ENCODE measurements at regions not wholly inside any gene's neighbourhood (a gene's known extent, or its start where the extent isn't known, plus 50 kb on each side); places are given as distances from the start of the nearest gene placed in this dataset.

GRCh38 chr10:105956550-105956949 lies 1208.0 kb downstream of the SORCS1 start:
- no peak for DNase-seq (ENCODE audit: low spot score)
- no peak for TF ChIP-seq CTCF (IDR thresholded peaks at IDR 0.05; ENCODE audit: extremely low read depth, missing control alignments)

GRCh38 chr10:105953861-105954260 lies 1210.6 kb downstream of the SORCS1 start:
- no peak for DNase-seq (ENCODE audit: low spot score)
- no peak for TF ChIP-seq CTCF (IDR thresholded peaks at IDR 0.05; ENCODE audit: extremely low read depth, missing control alignments)

- DNase-seq (ENCODE audit: low spot score): no peak
- no peak for TF ChIP-seq CTCF (IDR thresholded peaks at IDR 0.05; ENCODE audit: extremely low read depth, missing control alignments)
These were observed 1211.5 kb downstream of the SORCS1 start for GRCh38 chr10:105953056-105953455.

- TF ChIP-seq CTCF (IDR thresholded peaks at IDR 0.05; ENCODE audit: extremely low read depth, missing control alignments): no peak
- DNase-seq (ENCODE audit: low spot score): peak; percentile 29
These were observed 1212.4 kb downstream of the SORCS1 start for GRCh38 chr10:105952153-105952552.

GRCh38 chr10:105950410-105950809 lies 1214.1 kb downstream of the SORCS1 start:
- peak; percentile 30 for DNase-seq (ENCODE audit: low spot score)
- peak; percentile 62 for TF ChIP-seq CTCF (IDR thresholded peaks at IDR 0.05; ENCODE audit: extremely low read depth, missing control alignments)

GRCh38 chr10:105949721-105950120 lies 1214.8 kb downstream of the SORCS1 start:
- no peak for DNase-seq (ENCODE audit: low spot score)
- TF ChIP-seq CTCF (IDR thresholded peaks at IDR 0.05; ENCODE audit: extremely low read depth, missing control alignments): no peak

GRCh38 chr10:105925045-105925785 lies 1239.3 kb downstream of the SORCS1 start:
- no peak for TF ChIP-seq CTCF (IDR thresholded peaks at IDR 0.05; ENCODE audit: extremely low read depth, missing control alignments)
- DNase-seq (ENCODE audit: low spot score): no peak

All from GM20000 (cell line).